Esophagus squamous epithelium (tissue), 4 donors: ENCODE measurements at regions not wholly inside any gene's neighbourhood (a gene's known extent, or its start where the extent isn't known, plus 50 kb on each side); places are given as distances from the start of the nearest gene placed in this dataset.

Source experiments
- CTCF ChIP-seq, 6 experiments: fragments of 450-650 bp in 4 of 6; fragments of 200-600 bp in 2 of 6; sonication (generic) in 2 of 6; IDR thresholded peaks; one replicate each; pipeline ENCODE4 v1.5.1; 2016 to 2019; ENCODE audit warnings: antibody characterized with exemption in 6 of 6, mild to moderate bottlenecking in 4 of 6, moderate library complexity in 4 of 6
- POLR2A ChIP-seq, 4 donors: fragments of 450-650 bp; IDR thresholded peaks; one replicate each; pipeline ENCODE4 v1.6.1; 2017; ENCODE audit warnings: antibody characterized with exemption in 4 of 4, mild to moderate bottlenecking in 4 of 4, moderate library complexity in 3 of 4

GRCh38 chr17:70773258-70773657 lies 603.9 kb downstream of the KCNJ2 start:
- TF ChIP-seq CTCF (IDR thresholded peaks at IDR 0.05) = no peak
- no peak for TF ChIP-seq POLR2A (IDR thresholded peaks at IDR 0.05)
